ENCODE measurements at regions not wholly inside any gene's neighbourhood (a gene's known extent, or its start where the extent isn't known, plus 50 kb on each side); places are given as distances from the start of the nearest gene placed in this dataset.

DNA sequence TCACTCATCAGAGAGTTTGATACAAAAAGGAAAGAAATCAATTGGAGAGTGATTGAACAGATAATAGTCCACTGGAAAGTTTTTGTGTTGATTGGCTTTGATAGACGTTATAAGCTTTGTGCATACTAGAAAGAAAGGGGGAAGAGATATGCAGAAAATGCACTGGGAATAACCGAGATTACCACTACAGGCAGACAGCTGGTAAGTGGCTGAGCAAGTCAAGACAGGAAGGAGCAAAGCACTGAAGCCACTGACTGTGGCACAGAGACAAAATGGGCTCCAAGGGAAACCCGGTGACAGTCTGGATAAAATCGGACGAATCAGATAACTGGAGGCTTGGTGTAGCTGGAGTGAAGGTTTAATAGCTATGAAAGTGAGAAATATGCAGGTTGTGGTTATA is 209.0 kb downstream of the SIM1 start:
- H3K36me3 ChIP-seq, result no peaks in the 10 kb centered on the region
- DNase-seq, result no peak
- TF ChIP-seq CTCF (IDR thresholded peaks at IDR 0.05; ENCODE audit: low read depth, low read length), result no peak
- no peaks in the 10 kb centered on the region for H3K9me3 ChIP-seq
- no peak overlapping the region for H3K4me3 ChIP-seq (ENCODE audit: low read depth, low read length)
- no peaks in the 10 kb centered on the region for H3K4me1 ChIP-seq
- H3K27me3 ChIP-seq, result 0 out of 2 replicates have a peak, but pooled peaks cover 3% of the 10 kb centered on the region

GRCh38 chr6:100247123-100247522 is 217.6 kb downstream of the SIM1 start:
- Histone ChIP-seq H3K27me3 (peaks cover 5% of the 10 kb centered on the region; the same call in 1 of the 2 replicates), H3K36me3 (no peaks in the 10 kb centered on the region), H3K9me3 (no peaks in the 10 kb centered on the region), H3K4me1 (no peaks in the 10 kb centered on the region), H3K4me3 (ENCODE audit: low read depth, low read length) (no peak overlapping the region)
- no peak for DNase-seq
- TF ChIP-seq CTCF (IDR thresholded peaks at IDR 0.05; ENCODE audit: low read depth, low read length), result no peak

- no peak for TF ChIP-seq CTCF (IDR thresholded peaks at IDR 0.05; ENCODE audit: low read depth, low read length)
- peaks cover 7% of the 10 kb centered on the region for H3K27me3 ChIP-seq
- no peaks in the 10 kb centered on the region for H3K36me3 ChIP-seq
- H3K4me1 ChIP-seq, result no peaks in the 10 kb centered on the region
- no peaks in the 10 kb centered on the region for H3K9me3 ChIP-seq
- H3K4me3 ChIP-seq (ENCODE audit: low read depth, low read length), result no peak overlapping the region
- DNase-seq, result no peak
Measured at GRCh38 chr6:100246206-100246605, 218.5 kb downstream of the SIM1 start.

- Histone ChIP-seq H3K9me3 (no peaks in the 10 kb centered on the region), H3K4me3 (ENCODE audit: low read depth, low read length) (no peak overlapping the region), H3K4me1 (no peaks in the 10 kb centered on the region), H3K36me3 (no peaks in the 10 kb centered on the region), H3K27me3 (peaks cover 8% of the 10 kb centered on the region; the same call in 1 of the 2 replicates)
- no peak for DNase-seq
- TF ChIP-seq CTCF (IDR thresholded peaks at IDR 0.05; ENCODE audit: low read depth, low read length), result no peak
Measured at GRCh38 chr6:100240798-100241197, 223.9 kb downstream of the SIM1 start.

DNA sequence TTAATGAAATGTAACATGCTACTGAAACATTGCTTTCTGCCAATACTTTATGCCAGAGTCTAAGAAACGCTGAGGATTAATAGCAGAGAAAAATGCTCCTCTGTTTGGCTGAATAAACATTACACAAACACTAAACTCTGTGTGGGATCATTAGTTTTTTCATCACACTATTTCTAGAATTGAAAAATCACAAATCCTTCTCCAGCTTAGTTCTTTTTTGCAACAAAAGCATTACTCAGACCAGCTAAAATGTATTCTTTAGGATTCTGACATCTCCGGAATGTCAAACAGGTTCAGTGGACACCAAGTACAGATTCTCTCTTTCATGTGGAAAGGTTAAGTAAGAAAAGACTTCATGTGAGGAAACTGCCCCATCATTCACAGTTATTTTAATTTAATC is 226.9 kb downstream of the SIM1 start:
- Histone ChIP-seq H3K27me3 (peaks cover 21% of the 10 kb centered on the region), H3K4me3 (ENCODE audit: low read depth, low read length) (no peak overlapping the region), H3K36me3 (no peaks in the 10 kb centered on the region), H3K4me1 (no peaks in the 10 kb centered on the region), H3K9me3 (no peaks in the 10 kb centered on the region)
- no peak for TF ChIP-seq CTCF (IDR thresholded peaks at IDR 0.05; ENCODE audit: low read depth, low read length)
- no peak for DNase-seq

DNA sequence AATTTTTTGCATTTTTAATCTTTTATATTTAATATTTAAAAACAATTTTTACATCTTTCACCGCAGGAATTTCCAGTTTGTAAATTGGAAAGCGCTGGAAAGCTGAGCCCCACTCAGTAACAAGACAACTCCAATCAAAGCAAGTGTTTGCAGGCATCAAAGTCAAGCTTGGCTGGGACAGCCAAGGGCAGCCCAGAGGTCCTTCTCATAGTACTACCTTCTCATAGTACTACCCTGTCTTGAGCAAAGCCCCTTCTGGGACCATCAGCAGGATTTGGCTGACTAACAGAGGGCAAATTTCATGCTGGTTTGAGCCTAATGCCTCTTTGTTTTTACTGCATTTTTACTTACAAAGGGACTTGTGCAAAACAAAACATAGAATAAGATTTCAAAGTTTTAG is 228.3 kb downstream of the SIM1 start:
- no peaks in the 10 kb centered on the region for H3K4me1 ChIP-seq
- H3K9me3 ChIP-seq, result no peaks in the 10 kb centered on the region
- H3K36me3 ChIP-seq, result no peaks in the 10 kb centered on the region
- no peak for TF ChIP-seq CTCF (IDR thresholded peaks at IDR 0.05; ENCODE audit: low read depth, low read length)
- no peak overlapping the region for H3K4me3 ChIP-seq (ENCODE audit: low read depth, low read length)
- DNase-seq, result no peak
- peaks cover 24% of the 10 kb centered on the region for H3K27me3 ChIP-seq

All from BE2C (cell line).